ENCODE measurements at regions not wholly inside any gene's neighbourhood (a gene's known extent, or its start where the extent isn't known, plus 50 kb on each side); places are given as distances from the start of the nearest gene placed in this dataset.

- DNase-seq (ENCODE audit: low read depth), result no peak
These were observed 156.8 kb upstream of the SOX1 start for GRCh38 chr13:111909971-111910671.

GRCh38 chr13:111911121-111911720 lies 155.7 kb upstream of the SOX1 start:
- no peak for DNase-seq (ENCODE audit: low read depth)

- DNase-seq (ENCODE audit: low read depth), result no peak
These were observed 155.0 kb upstream of the SOX1 start for GRCh38 chr13:111911754-111912452.

- no peak for DNase-seq (ENCODE audit: low read depth)
These were observed 154.5 kb upstream of the SOX1 start for GRCh38 chr13:111912453-111912866.

GRCh38 chr13:111912991-111913760 lies 153.8 kb upstream of the SOX1 start:
- DNase-seq (ENCODE audit: low read depth), result no peak

- DNase-seq (ENCODE audit: low read depth), result no peak
These were observed 153.2 kb upstream of the SOX1 start for GRCh38 chr13:111913761-111914140.

- no peak for DNase-seq (ENCODE audit: low read depth)
These were observed 152.5 kb upstream of the SOX1 start for GRCh38 chr13:111914241-111915103.

- no peak for DNase-seq (ENCODE audit: low read depth)
These were observed 151.8 kb upstream of the SOX1 start for GRCh38 chr13:111915104-111915551.

- no peak for DNase-seq (ENCODE audit: low read depth)
These were observed 150.7 kb upstream of the SOX1 start for GRCh38 chr13:111916201-111916600.

GRCh38 chr13:111917086-111917485 lies 149.9 kb upstream of the SOX1 start:
- DNase-seq (ENCODE audit: low read depth), result no peak

- no peak for DNase-seq (ENCODE audit: low read depth)
These were observed 149.0 kb upstream of the SOX1 start for GRCh38 chr13:111917901-111918300.

GRCh38 chr13:111919286-111919685 lies 147.7 kb upstream of the SOX1 start:
- DNase-seq (ENCODE audit: low read depth), result no peak

- DNase-seq (ENCODE audit: low read depth), result no peak
These were observed 147.1 kb upstream of the SOX1 start for GRCh38 chr13:111919849-111920248.

- no peak for DNase-seq (ENCODE audit: low read depth)
These were observed 146.5 kb upstream of the SOX1 start for GRCh38 chr13:111920306-111920931.

GRCh38 chr13:111920932-111921705 lies 145.8 kb upstream of the SOX1 start:
- DNase-seq (ENCODE audit: low read depth), result no peak

GRCh38 chr13:111922086-111922485 lies 144.9 kb upstream of the SOX1 start:
- DNase-seq (ENCODE audit: low read depth), result no peak

GRCh38 chr13:111923439-111923838 lies 143.5 kb upstream of the SOX1 start:
- DNase-seq (ENCODE audit: low read depth), result no peak

GRCh38 chr13:111923991-111924677 lies 142.8 kb upstream of the SOX1 start:
- no peak for DNase-seq (ENCODE audit: low read depth)

GRCh38 chr13:111924678-111925075 lies 142.3 kb upstream of the SOX1 start:
- DNase-seq (ENCODE audit: low read depth), result no peak

Measured in RPMI7951 (cell line).